ENCODE measurements at regions not wholly inside any gene's neighbourhood (a gene's known extent, or its start where the extent isn't known, plus 50 kb on each side); places are given as distances from the start of the nearest gene placed in this dataset.

DNA sequence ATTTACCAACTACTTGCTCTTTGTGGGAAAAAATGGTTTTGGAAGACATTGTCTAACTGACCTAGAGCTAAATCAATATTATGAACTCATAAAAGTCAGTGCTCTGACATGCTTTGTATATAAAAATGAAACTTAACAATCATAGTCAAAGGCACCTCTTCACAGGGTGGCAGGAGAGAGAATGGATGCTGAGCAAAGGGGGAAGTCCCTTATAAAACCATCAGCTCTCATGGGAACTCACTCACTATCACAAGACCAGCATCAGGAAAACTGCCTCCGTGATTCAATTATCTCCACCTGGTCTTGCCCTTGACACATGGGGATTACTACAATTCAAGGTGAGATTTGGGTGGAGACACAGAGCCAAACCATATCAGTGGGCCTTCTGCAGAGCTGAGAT, 417.6 kb upstream of the AUTS2 start:
- H3K9ac ChIP-seq (ENCODE audit: insufficient read length): no peak overlapping the region
- no peak for TF ChIP-seq POLR2AphosphoS5 (IDR thresholded peaks at IDR 0.05; ENCODE audit: borderline replicate concordance, low read depth, low read length)
- TF ChIP-seq FOXP2 (optimal IDR thresholded peaks at IDR 0.05; ENCODE audit: control extremely low read depth, extremely low read length, insufficient read depth): no peak
- no peak for TF ChIP-seq EZH2 (IDR thresholded peaks at IDR 0.05)
- H3K27ac ChIP-seq: no peak overlapping the region
- DNase-seq (ENCODE audit: low read depth, low spot score): no peak
- no peaks in the 10 kb centered on the region for H3K9me3 ChIP-seq (ENCODE audit: low read depth, low read length)
- H3K36me3 ChIP-seq (ENCODE audit: insufficient read depth, low read length): no peaks in the 10 kb centered on the region
- no peak overlapping the region for H3K4me3 ChIP-seq

DNA sequence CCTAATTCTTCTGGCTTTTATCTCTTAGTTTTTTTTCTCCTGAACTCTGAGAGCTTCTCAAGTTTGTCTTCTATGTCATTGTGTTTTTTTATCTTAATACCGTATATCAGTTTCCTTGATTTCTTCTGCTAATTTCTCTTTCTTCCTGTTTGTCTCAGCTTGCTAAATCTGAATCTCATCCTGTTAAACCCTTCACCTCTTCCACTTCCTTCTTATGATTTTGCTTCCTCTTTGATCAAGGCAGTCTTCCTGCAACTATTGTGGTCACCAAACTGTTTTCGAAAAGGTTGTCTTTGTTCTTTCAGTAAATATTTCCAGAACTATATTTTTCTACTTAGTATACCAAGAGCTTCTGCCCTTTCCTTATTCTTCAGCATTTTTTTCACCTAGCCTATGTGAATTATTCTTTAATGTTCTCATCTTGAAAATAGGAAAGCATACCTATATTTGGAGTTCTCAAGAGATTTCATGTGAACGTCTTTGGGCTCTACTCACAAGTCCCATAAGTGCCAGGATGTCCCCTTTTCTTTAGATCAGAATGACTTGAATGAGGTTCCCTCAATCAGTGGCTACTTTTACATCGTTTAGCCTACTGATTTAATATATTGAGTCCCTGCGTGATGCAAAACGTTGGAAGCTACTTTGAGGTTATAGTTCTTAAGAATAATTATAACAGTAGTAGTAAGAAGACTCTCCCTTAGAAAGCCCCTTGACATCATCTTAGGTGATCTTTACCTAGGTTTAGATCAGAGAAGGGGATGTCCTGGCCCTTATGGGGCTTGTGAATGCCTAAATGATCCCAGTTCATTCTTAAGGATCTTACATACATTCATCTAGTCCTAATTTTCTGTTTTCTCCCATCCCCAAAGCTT, 415.4 kb upstream of the AUTS2 start:
- no peak for DNase-seq (ENCODE audit: low read depth, low spot score)
- H3K27ac ChIP-seq: no peak overlapping the region
- no peaks in the 10 kb centered on the region for H3K36me3 ChIP-seq (ENCODE audit: insufficient read depth, low read length)
- H3K9ac ChIP-seq (ENCODE audit: insufficient read length): no peak overlapping the region
- H3K9me3 ChIP-seq (ENCODE audit: low read depth, low read length): no peaks in the 10 kb centered on the region
- TF ChIP-seq POLR2AphosphoS5 (IDR thresholded peaks at IDR 0.05; ENCODE audit: borderline replicate concordance, low read depth, low read length) (no peak), FOXP2 (optimal IDR thresholded peaks at IDR 0.05; ENCODE audit: control extremely low read depth, extremely low read length, insufficient read depth) (no peak)
- H3K4me3 ChIP-seq: no peak overlapping the region

DNA sequence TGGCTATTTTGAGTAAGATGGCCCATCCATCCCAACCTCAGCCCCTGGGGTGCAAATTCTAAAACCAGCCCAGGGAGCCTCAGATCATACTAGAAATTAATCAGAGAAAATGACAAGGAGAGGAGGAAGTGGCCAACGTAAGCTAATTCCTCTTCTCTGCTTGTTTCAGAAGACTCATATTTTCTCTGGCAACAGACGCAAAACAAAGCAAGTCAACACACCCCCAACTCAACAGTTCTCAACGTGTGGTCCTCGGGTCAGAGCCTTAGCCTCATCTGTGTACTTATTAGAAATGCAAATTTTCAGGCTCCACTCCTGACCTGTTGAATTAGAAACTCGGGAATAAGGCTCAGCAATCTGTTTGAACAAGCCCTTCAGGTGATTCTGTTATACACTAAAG, 413.9 kb upstream of the AUTS2 start:
- no peaks in the 10 kb centered on the region for H3K36me3 ChIP-seq (ENCODE audit: insufficient read depth, low read length)
- H3K4me3 ChIP-seq: no peak overlapping the region
- no peak overlapping the region for H3K9ac ChIP-seq (ENCODE audit: insufficient read length)
- H3K9me3 ChIP-seq (ENCODE audit: low read depth, low read length): no peaks in the 10 kb centered on the region
- DNase-seq (ENCODE audit: low read depth, low spot score): no peak
- TF ChIP-seq POLR2AphosphoS5 (IDR thresholded peaks at IDR 0.05; ENCODE audit: borderline replicate concordance, low read depth, low read length) (no peak), FOXP2 (optimal IDR thresholded peaks at IDR 0.05; ENCODE audit: control extremely low read depth, extremely low read length, insufficient read depth) (no peak), EZH2 (IDR thresholded peaks at IDR 0.05) (no peak)
- no peak overlapping the region for H3K27ac ChIP-seq

DNA sequence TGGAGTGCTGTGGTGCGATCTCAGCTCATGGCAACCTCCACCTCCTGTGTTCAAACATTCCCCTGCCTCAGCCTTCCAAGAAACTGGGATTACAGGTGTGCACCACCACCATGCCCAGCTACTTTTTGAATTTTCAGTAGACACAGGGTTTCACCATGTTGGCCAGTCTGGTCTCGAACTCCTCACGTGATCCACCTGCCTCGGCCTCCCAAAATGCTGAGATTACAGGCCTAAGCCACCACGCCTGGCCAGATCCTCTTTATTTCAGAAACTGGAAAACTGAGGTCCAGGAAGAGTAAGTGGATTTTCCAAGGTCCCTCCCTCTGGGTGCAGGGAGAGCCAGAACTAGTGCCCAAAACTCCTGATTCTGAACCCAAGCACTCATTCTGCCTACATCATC, 413.1 kb upstream of the AUTS2 start:
- TF ChIP-seq FOXP2 (optimal IDR thresholded peaks at IDR 0.05; ENCODE audit: control extremely low read depth, extremely low read length, insufficient read depth): no peak
- Histone ChIP-seq H3K27ac (no peak overlapping the region), H3K9ac (ENCODE audit: insufficient read length) (no peak overlapping the region), H3K9me3 (ENCODE audit: low read depth, low read length) (no peaks in the 10 kb centered on the region), H3K4me3 (no peak overlapping the region), H3K36me3 (ENCODE audit: insufficient read depth, low read length) (no peaks in the 10 kb centered on the region)
- DNase-seq (ENCODE audit: low read depth, low spot score): no peak

DNA sequence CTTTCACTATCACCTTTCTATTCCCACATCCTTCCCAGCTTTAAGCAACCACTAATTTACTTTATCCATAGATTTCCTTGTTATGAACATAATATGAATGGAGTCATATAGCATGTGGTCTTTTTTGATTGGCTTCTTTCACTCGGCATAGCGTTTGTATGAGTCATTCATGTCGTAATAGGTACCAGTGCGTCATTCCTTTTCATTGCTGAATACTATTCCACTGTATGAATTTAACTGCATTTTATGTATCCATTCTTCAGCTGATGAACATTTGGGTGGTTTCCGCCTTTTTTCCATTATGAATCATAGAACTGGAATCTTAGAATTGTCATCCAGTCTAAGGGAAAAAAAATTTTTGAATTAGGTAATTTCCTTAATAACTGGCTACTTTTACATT, 411.3 kb upstream of the AUTS2 start:
- H3K4me3 ChIP-seq: no peak overlapping the region
- no peaks in the 10 kb centered on the region for H3K9me3 ChIP-seq (ENCODE audit: low read depth, low read length)
- no peak for DNase-seq (ENCODE audit: low read depth, low spot score)
- H3K9ac ChIP-seq (ENCODE audit: insufficient read length): no peak overlapping the region
- no peaks in the 10 kb centered on the region for H3K36me3 ChIP-seq (ENCODE audit: insufficient read depth, low read length)
- TF ChIP-seq EZH2 (IDR thresholded peaks at IDR 0.05): no peak
- TF ChIP-seq POLR2AphosphoS5 (IDR thresholded peaks at IDR 0.05; ENCODE audit: borderline replicate concordance, low read depth, low read length): no peak
- TF ChIP-seq FOXP2 (optimal IDR thresholded peaks at IDR 0.05; ENCODE audit: control extremely low read depth, extremely low read length, insufficient read depth): no peak
- no peak overlapping the region for H3K27ac ChIP-seq

DNA sequence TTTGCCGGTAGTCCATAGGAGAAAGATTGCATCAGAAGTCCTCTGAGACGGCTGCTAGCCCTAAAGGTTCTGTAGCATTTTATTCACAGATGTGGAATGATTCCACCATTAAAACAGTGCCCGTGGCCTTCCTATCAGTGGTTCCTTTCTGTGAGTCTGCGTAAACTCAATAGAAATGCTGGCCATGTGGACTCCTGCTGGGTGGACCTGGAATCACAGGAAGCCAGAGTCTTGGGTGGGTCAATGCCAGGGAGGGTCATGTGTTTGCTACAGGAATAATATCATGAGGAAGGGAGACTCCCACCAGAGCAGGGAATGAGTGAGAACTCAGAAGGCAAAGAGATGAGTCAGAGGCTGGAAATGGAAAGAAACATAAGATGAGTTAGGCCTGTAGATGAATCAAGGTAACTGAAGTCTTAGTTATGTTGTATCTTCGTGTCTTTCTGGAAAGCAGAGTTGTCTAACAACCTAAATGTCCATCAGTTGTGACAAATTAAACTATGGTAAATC, 410.4 kb upstream of the AUTS2 start:
- TF ChIP-seq EZH2 (IDR thresholded peaks at IDR 0.05) (no peak), FOXP2 (optimal IDR thresholded peaks at IDR 0.05; ENCODE audit: control extremely low read depth, extremely low read length, insufficient read depth) (no peak), POLR2AphosphoS5 (IDR thresholded peaks at IDR 0.05; ENCODE audit: borderline replicate concordance, low read depth, low read length) (no peak)
- Histone ChIP-seq H3K27ac (no peak overlapping the region), H3K36me3 (ENCODE audit: insufficient read depth, low read length) (no peaks in the 10 kb centered on the region), H3K9ac (ENCODE audit: insufficient read length) (no peak overlapping the region), H3K9me3 (ENCODE audit: low read depth, low read length) (no peaks in the 10 kb centered on the region), H3K4me3 (no peak overlapping the region)
- DNase-seq (ENCODE audit: low read depth, low spot score): no peak

DNA sequence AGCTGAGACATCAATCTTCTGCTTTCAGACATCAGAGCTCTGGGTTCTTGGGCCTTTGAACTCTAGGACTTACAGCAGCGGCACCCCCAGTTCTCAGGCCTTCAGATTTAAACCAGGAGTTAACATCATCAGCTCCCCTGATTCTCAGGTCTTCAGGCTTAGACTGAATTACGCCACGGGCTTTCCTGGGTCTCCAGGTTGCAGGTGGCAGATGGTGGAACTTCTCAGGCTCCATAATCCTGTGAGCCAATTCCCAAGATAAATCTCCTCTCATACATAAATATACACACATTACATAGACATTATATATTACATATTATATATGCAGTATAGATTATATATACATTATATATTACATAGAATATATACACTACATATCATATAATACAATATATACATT, 408.9 kb upstream of the AUTS2 start:
- TF ChIP-seq EZH2 (IDR thresholded peaks at IDR 0.05) (no peak), POLR2AphosphoS5 (IDR thresholded peaks at IDR 0.05; ENCODE audit: borderline replicate concordance, low read depth, low read length) (no peak), FOXP2 (optimal IDR thresholded peaks at IDR 0.05; ENCODE audit: control extremely low read depth, extremely low read length, insufficient read depth) (no peak)
- H3K36me3 ChIP-seq (ENCODE audit: insufficient read depth, low read length): no peaks in the 10 kb centered on the region
- no peak overlapping the region for H3K9ac ChIP-seq (ENCODE audit: insufficient read length)
- no peak overlapping the region for H3K27ac ChIP-seq
- no peak overlapping the region for H3K4me3 ChIP-seq
- no peak for DNase-seq (ENCODE audit: low read depth, low spot score)
- H3K9me3 ChIP-seq (ENCODE audit: low read depth, low read length): no peaks in the 10 kb centered on the region

DNA sequence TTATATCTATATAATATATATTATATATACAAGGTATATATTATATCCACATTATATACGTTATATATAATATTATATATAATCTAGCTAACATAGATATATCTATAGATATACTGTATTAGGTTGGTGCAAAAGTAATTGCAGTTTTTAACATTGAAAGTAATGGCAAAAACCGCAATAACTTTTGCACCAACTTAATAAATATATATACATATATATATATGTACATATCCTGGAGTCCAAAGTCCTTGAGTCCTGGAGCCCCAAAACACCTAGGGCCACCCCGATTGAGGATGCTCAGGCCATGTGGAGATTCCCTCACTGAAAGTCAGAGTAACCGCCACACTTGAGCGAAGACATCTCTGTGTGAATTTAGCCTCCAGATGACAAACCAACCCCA, 408.2 kb upstream of the AUTS2 start:
- DNase-seq (ENCODE audit: low read depth, low spot score): no peak
- Histone ChIP-seq H3K9me3 (ENCODE audit: low read depth, low read length) (no peaks in the 10 kb centered on the region), H3K9ac (ENCODE audit: insufficient read length) (no peak overlapping the region), H3K4me3 (no peak overlapping the region), H3K36me3 (ENCODE audit: insufficient read depth, low read length) (no peaks in the 10 kb centered on the region), H3K27ac (no peak overlapping the region)
- TF ChIP-seq EZH2 (IDR thresholded peaks at IDR 0.05) (no peak), FOXP2 (optimal IDR thresholded peaks at IDR 0.05; ENCODE audit: control extremely low read depth, extremely low read length, insufficient read depth) (no peak), POLR2AphosphoS5 (IDR thresholded peaks at IDR 0.05; ENCODE audit: borderline replicate concordance, low read depth, low read length) (no peak)

DNA sequence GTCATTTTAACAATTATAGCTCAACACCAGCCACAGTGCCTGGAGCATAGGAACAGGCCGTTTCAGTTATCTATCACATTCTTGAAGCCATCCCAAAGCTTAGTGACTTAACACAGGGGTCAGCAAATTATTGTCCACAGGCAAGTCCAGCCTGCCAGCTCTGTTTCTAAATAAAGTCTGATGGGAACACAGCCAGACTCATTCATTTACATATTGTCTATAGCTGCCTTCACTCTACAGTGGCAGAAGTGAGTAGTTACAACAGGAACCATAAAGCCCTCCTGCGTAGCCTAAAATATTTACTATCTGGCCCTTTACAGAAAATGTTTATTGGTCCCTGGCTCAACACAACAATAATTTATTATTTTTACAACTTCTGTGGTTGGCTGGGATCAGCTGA, 407.5 kb upstream of the AUTS2 start:
- Histone ChIP-seq H3K9me3 (ENCODE audit: low read depth, low read length) (no peaks in the 10 kb centered on the region), H3K27ac (no peak overlapping the region), H3K4me3 (no peak overlapping the region), H3K9ac (ENCODE audit: insufficient read length) (no peak overlapping the region), H3K36me3 (ENCODE audit: insufficient read depth, low read length) (no peaks in the 10 kb centered on the region)
- DNase-seq (ENCODE audit: low read depth, low spot score): no peak
- TF ChIP-seq POLR2AphosphoS5 (IDR thresholded peaks at IDR 0.05; ENCODE audit: borderline replicate concordance, low read depth, low read length) (no peak), FOXP2 (optimal IDR thresholded peaks at IDR 0.05; ENCODE audit: control extremely low read depth, extremely low read length, insufficient read depth) (no peak), EZH2 (IDR thresholded peaks at IDR 0.05) (no peak)
